ENCODE measurements at regions not wholly inside any gene's neighbourhood (a gene's known extent, or its start where the extent isn't known, plus 50 kb on each side); places are given as distances from the start of the nearest gene placed in this dataset.

DNA sequence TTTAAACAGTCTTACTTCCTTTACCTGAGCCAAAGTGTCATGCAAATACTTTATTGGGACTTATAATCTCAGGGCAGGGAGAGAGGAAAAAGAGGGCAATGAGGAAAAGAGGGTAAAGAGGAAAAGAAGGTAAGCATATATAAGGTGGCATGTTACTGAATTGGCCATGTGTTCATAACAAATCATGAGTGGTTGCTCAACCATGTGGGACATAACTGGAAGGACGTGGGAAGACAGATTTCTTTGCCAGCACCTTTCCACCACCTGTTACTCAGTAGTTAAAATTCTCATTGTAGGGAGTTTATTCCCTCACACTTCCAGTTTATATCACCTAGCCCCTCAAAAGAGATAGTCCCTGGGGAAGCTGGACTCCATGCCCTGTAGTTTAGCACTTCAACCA, 54.7 kb upstream of the TPRG1 start:
- DNase-seq (ENCODE audit: low spot score), result no peak

DNA sequence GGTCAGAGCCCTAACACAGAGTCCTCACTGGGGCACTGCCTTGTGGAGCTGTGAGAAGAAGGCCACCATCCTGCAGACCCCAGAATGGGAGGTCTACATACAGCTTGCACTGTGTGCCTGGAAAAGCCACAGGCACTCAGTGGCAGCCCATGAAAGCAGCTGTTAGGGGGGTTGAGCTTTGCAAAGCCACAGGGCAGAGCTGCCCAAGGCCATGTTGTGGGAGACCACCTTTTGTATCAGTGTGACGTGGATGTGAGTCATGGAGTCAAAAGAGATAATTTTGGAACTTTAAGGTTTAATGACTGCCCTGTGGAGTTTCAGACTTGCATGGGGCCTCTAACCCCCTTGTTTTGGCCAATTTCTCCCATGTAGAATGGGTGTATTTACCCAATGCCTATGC, 52.9 kb upstream of the TPRG1 start:
- no peak for DNase-seq (ENCODE audit: low spot score)

DNA sequence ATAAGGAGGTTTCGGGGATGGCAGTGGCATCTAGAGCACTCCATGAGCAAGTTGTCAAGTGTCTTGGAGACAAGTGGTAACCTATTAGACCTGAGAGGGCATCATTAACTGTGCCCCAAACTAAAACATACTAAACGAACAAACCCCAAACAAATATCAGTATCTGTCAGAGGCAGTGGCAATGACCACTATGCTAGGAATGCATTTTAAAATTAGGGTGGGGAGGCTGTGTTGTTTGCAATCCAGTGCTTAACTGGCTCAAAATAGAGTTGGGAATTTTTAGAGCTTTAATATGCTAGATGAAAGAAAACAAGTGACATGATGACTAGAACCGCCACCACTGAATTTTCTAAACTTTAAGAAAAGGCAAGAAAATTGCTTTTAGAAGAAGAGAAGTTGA, 51.8 kb upstream of the TPRG1 start:
- no peak for DNase-seq (ENCODE audit: low spot score)

DNA sequence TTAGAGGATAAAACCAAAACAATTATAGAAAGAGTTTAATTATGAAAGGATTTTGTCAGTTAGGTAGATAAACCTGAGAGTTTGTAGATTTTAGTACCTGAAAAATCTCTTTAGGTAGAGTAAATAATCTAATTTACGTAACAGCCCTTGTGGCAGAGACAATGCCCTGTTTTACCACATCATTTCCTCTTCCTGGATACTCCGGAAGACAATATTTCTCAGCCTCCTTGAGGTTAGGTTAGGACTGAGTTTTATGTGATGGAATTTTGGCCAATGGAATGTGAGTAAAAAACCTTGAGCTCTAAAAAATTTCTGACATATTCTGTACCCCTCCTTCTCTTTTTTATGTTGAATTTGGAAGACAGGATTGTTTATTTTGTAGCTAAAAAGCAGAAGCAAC, 50.7 kb upstream of the TPRG1 start:
- DNase-seq (ENCODE audit: low spot score), result peak; percentile 21

Measured in CD4-positive, alpha-beta T cell treated with Interleukin-6 at 100 ng/mL for 8 hours (primary cell).